ENCODE measurements at regions not wholly inside any gene's neighbourhood (a gene's known extent, or its start where the extent isn't known, plus 50 kb on each side); places are given as distances from the start of the nearest gene placed in this dataset.
"Not testable (repeated sequence)": the region's sequence is repeated elsewhere in the genome, so short reads cannot be mapped to it uniquely, and the experiment has no call there.

GRCh38 chrX:117843749-117844148 is 272.9 kb downstream of the KLHL13 start:
- no peaks in the 10 kb centered on the region; the same call in 1 of the 2 replicates for H3K27me3 ChIP-seq (ENCODE audit: control insufficient read depth, insufficient read depth, low read length)
- no peaks in the 10 kb centered on the region for H3K4me1 ChIP-seq (ENCODE audit: control insufficient read depth, insufficient read depth, low read length)
- H3K4me3 ChIP-seq (ENCODE audit: low read depth, low read length): no peak overlapping the region
- no peaks in the 10 kb centered on the region for H3K9me3 ChIP-seq (ENCODE audit: control insufficient read depth, insufficient read depth, low read depth, low read length)
- H3K36me3 ChIP-seq (ENCODE audit: control insufficient read depth, insufficient read depth, low read length): no peaks in the 10 kb centered on the region
- H3K27ac ChIP-seq (ENCODE audit: low read depth, low read length): no peak overlapping the region
- H3K9ac ChIP-seq (ENCODE audit: low read length): no peak overlapping the region

GRCh38 chrX:117840645-117841044 is 276.0 kb downstream of the KLHL13 start:
- H3K27me3 ChIP-seq (ENCODE audit: control insufficient read depth, insufficient read depth, low read length): no peaks in the 10 kb centered on the region; the same call in 1 of the 2 replicates
- no peak overlapping the region for H3K9ac ChIP-seq (ENCODE audit: low read length)
- H3K27ac ChIP-seq (ENCODE audit: low read depth, low read length): no peak overlapping the region
- no peaks in the 10 kb centered on the region for H3K4me1 ChIP-seq (ENCODE audit: control insufficient read depth, insufficient read depth, low read length)
- no peaks in the 10 kb centered on the region for H3K36me3 ChIP-seq (ENCODE audit: control insufficient read depth, insufficient read depth, low read length)
- no peaks in the 10 kb centered on the region for H3K9me3 ChIP-seq (ENCODE audit: control insufficient read depth, insufficient read depth, low read depth, low read length)
- no peak overlapping the region for H3K4me3 ChIP-seq (ENCODE audit: low read depth, low read length)

- H3K27me3 ChIP-seq (ENCODE audit: control insufficient read depth, insufficient read depth, low read length): no peaks in the 10 kb centered on the region; the same call in 1 of the 2 replicates
These were observed 277.1 kb downstream of the KLHL13 start for GRCh38 chrX:117839544-117839943.

GRCh38 chrX:117838581-117839331 is 277.9 kb downstream of the KLHL13 start:
- H3K9me3 ChIP-seq (ENCODE audit: control insufficient read depth, insufficient read depth, low read depth, low read length): no peaks in the 10 kb centered on the region
- no peak overlapping the region for H3K9ac ChIP-seq (ENCODE audit: low read length)
- H3K36me3 ChIP-seq (ENCODE audit: control insufficient read depth, insufficient read depth, low read length): no peaks in the 10 kb centered on the region
- no peak overlapping the region for H3K27ac ChIP-seq (ENCODE audit: low read depth, low read length)
- no peaks in the 10 kb centered on the region for H3K4me1 ChIP-seq (ENCODE audit: control insufficient read depth, insufficient read depth, low read length)
- no peak overlapping the region for H3K4me3 ChIP-seq (ENCODE audit: low read depth, low read length)
- H3K27me3 ChIP-seq (ENCODE audit: control insufficient read depth, insufficient read depth, low read length): no peaks in the 10 kb centered on the region; the same call in 1 of the 2 replicates

More at GRCh38 chrX:117839544-117839943, 277.1 kb downstream of the KLHL13 start:
- H3K9ac ChIP-seq (ENCODE audit: low read length): no peak overlapping the region
- no peak overlapping the region for H3K4me3 ChIP-seq (ENCODE audit: low read depth, low read length)
- H3K27ac ChIP-seq (ENCODE audit: low read depth, low read length): no peak overlapping the region
- H3K36me3 ChIP-seq (ENCODE audit: control insufficient read depth, insufficient read depth, low read length): no peaks in the 10 kb centered on the region
- H3K4me1 ChIP-seq (ENCODE audit: control insufficient read depth, insufficient read depth, low read length): no peaks in the 10 kb centered on the region
- H3K9me3 ChIP-seq (ENCODE audit: control insufficient read depth, insufficient read depth, low read depth, low read length): no peaks in the 10 kb centered on the region

GRCh38 chrX:117835034-117835433 is 281.6 kb downstream of the KLHL13 start:
- H3K27ac ChIP-seq (ENCODE audit: low read depth, low read length): no peak overlapping the region
- H3K4me3 ChIP-seq (ENCODE audit: low read depth, low read length): no peak overlapping the region
- H3K4me1 ChIP-seq (ENCODE audit: control insufficient read depth, insufficient read depth, low read length): no peaks in the 10 kb centered on the region
- peaks cover 9% of the 10 kb centered on the region; the same call in 1 of the 2 replicates for H3K9me3 ChIP-seq (ENCODE audit: control insufficient read depth, insufficient read depth, low read depth, low read length)
- H3K27me3 ChIP-seq (ENCODE audit: control insufficient read depth, insufficient read depth, low read length): no peaks in the 10 kb centered on the region; the same call in 1 of the 2 replicates
- no peaks in the 10 kb centered on the region for H3K36me3 ChIP-seq (ENCODE audit: control insufficient read depth, insufficient read depth, low read length)
- no peak overlapping the region for H3K9ac ChIP-seq (ENCODE audit: low read length)

GRCh38 chrX:117834076-117834475 is 282.5 kb downstream of the KLHL13 start:
- Histone ChIP-seq H3K36me3 (ENCODE audit: control insufficient read depth, insufficient read depth, low read length) (no peaks in the 10 kb centered on the region), H3K9ac (ENCODE audit: low read length) (no peak overlapping the region), H3K27me3 (ENCODE audit: control insufficient read depth, insufficient read depth, low read length) (no peaks in the 10 kb centered on the region; the same call in 1 of the 2 replicates), H3K4me1 (ENCODE audit: control insufficient read depth, insufficient read depth, low read length) (no peaks in the 10 kb centered on the region), H3K4me3 (ENCODE audit: low read depth, low read length) (no peak overlapping the region), H3K9me3 (ENCODE audit: control insufficient read depth, insufficient read depth, low read depth, low read length) (peaks cover 9% of the 10 kb centered on the region; the same call in 1 of the 2 replicates), H3K27ac (ENCODE audit: low read depth, low read length) (no peak overlapping the region)

GRCh38 chrX:117821472-117821871 is 295.1 kb downstream of the KLHL13 start:
- not testable (repeated sequence) for H3K27ac ChIP-seq (ENCODE audit: low read depth, low read length); H3K9me3 ChIP-seq (ENCODE audit: control insufficient read depth, insufficient read depth, low read depth, low read length); H3K4me1 ChIP-seq (ENCODE audit: control insufficient read depth, insufficient read depth, low read length); H3K27me3 ChIP-seq (ENCODE audit: control insufficient read depth, insufficient read depth, low read length); H3K36me3 ChIP-seq (ENCODE audit: control insufficient read depth, insufficient read depth, low read length); H3K4me3 ChIP-seq (ENCODE audit: low read depth, low read length); H3K9ac ChIP-seq (ENCODE audit: low read length)

- Histone ChIP-seq H3K4me1 (ENCODE audit: control insufficient read depth, insufficient read depth, low read length) (peaks cover 5% of the 10 kb centered on the region; the same call in 1 of the 2 replicates), H3K27me3 (ENCODE audit: control insufficient read depth, insufficient read depth, low read length) (peaks cover 3% of the 10 kb centered on the region; the same call in 1 of the 2 replicates), H3K4me3 (ENCODE audit: low read depth, low read length) (no peak overlapping the region), H3K27ac (ENCODE audit: low read depth, low read length) (no peak overlapping the region), H3K36me3 (ENCODE audit: control insufficient read depth, insufficient read depth, low read length) (no peaks in the 10 kb centered on the region), H3K9me3 (ENCODE audit: control insufficient read depth, insufficient read depth, low read depth, low read length) (no peaks in the 10 kb centered on the region), H3K9ac (ENCODE audit: low read length) (no peak overlapping the region)
These were observed 308.2 kb downstream of the KLHL13 start for GRCh38 chrX:117808426-117808825.

GRCh38 chrX:117803463-117803862 is 313.1 kb downstream of the KLHL13 start:
- Histone ChIP-seq H3K27me3 (ENCODE audit: control insufficient read depth, insufficient read depth, low read length) (peaks cover 3% of the 10 kb centered on the region; the same call in 1 of the 2 replicates), H3K9ac (ENCODE audit: low read length) (no peak overlapping the region), H3K9me3 (ENCODE audit: control insufficient read depth, insufficient read depth, low read depth, low read length) (no peaks in the 10 kb centered on the region), H3K4me1 (ENCODE audit: control insufficient read depth, insufficient read depth, low read length) (peaks cover 2% of the 10 kb centered on the region; the same call in 1 of the 2 replicates), H3K27ac (ENCODE audit: low read depth, low read length) (no peak overlapping the region), H3K36me3 (ENCODE audit: control insufficient read depth, insufficient read depth, low read length) (no peaks in the 10 kb centered on the region), H3K4me3 (ENCODE audit: low read depth, low read length) (no peak overlapping the region)

GRCh38 chrX:117788339-117788738 is 328.3 kb downstream of the KLHL13 start:
- Histone ChIP-seq H3K9me3 (ENCODE audit: control insufficient read depth, insufficient read depth, low read depth, low read length) (no peaks in the 10 kb centered on the region), H3K4me3 (ENCODE audit: low read depth, low read length) (no peak overlapping the region), H3K27me3 (ENCODE audit: control insufficient read depth, insufficient read depth, low read length) (no peaks in the 10 kb centered on the region; the same call in 1 of the 2 replicates), H3K9ac (ENCODE audit: low read length) (no peak overlapping the region), H3K4me1 (ENCODE audit: control insufficient read depth, insufficient read depth, low read length) (no peaks in the 10 kb centered on the region), H3K36me3 (ENCODE audit: control insufficient read depth, insufficient read depth, low read length) (no peaks in the 10 kb centered on the region), H3K27ac (ENCODE audit: low read depth, low read length) (no peak overlapping the region)

- no peak overlapping the region for H3K9ac ChIP-seq (ENCODE audit: low read length)
- H3K27me3 ChIP-seq (ENCODE audit: control insufficient read depth, insufficient read depth, low read length): no peaks in the 10 kb centered on the region; the same call in 1 of the 2 replicates
- H3K9me3 ChIP-seq (ENCODE audit: control insufficient read depth, insufficient read depth, low read depth, low read length): no peaks in the 10 kb centered on the region
- H3K4me1 ChIP-seq (ENCODE audit: control insufficient read depth, insufficient read depth, low read length): no peaks in the 10 kb centered on the region
- H3K36me3 ChIP-seq (ENCODE audit: control insufficient read depth, insufficient read depth, low read length): no peaks in the 10 kb centered on the region
- H3K27ac ChIP-seq (ENCODE audit: low read depth, low read length): no peak overlapping the region
- H3K4me3 ChIP-seq (ENCODE audit: low read depth, low read length): no peak overlapping the region
These were observed 345.2 kb downstream of the KLHL13 start for GRCh38 chrX:117771384-117771783.

Measured in HUES6 (cell line).